ENCODE measurements at regions not wholly inside any gene's neighbourhood (a gene's known extent, or its start where the extent isn't known, plus 50 kb on each side); places are given as distances from the start of the nearest gene placed in this dataset.

DNA sequence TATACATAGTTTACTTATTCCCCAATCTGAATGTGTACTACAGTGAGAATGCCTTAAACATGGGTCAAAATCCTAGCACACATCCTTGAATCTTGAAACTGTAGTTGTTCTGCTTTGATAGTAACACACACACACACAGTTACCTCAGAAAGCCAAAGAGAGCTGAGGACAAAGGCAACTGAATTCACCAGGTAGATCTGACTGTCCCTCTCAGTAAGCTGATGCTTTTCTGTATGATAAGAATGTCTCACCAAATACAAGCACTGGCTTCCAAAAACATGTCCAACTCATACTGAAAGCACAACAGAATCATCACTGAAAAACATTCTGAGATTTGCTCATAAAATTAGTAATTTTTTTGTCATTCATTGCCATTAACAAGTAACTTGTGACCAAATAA, 104.3 kb upstream of the DYNLRB2 start:
- Histone ChIP-seq H3K4me1 (ENCODE audit: control insufficient read depth, insufficient read depth, low read length) (no peaks in the 10 kb centered on the region), H3K27me3 (ENCODE audit: control insufficient read depth, insufficient read depth, low read length) (no peaks in the 10 kb centered on the region), H3K9me3 (ENCODE audit: control insufficient read depth, insufficient read depth, low read depth, low read length) (no peaks in the 10 kb centered on the region), H3K36me3 (ENCODE audit: control insufficient read depth, insufficient read depth, low read length) (no peaks in the 10 kb centered on the region), H3K4me3 (ENCODE audit: low read depth in 2 of 2, low read length in 2 of 2) (no peak overlapping the region), H3K27ac (ENCODE audit: low read length) (no peak overlapping the region)
- no peak for DNase-seq (ENCODE audit: low read depth, low spot score)
- BruUV-seq (replicated peaks), result no TSS peak
- in situ Hi-C loops (cut with HindIII; ENCODE audit: low pct_unique_long_range_greater_than_20kb, low sequenced_read_pairs) (no loop called here), intact Hi-C loops (cut with micrococcal nuclease; ENCODE audit: unreplicated experiment) (no loop called here)
- ChIA-PET CTCF (no interaction called here), POLR2A (no interaction called here)
- TF ChIP-seq, protein P1, sequence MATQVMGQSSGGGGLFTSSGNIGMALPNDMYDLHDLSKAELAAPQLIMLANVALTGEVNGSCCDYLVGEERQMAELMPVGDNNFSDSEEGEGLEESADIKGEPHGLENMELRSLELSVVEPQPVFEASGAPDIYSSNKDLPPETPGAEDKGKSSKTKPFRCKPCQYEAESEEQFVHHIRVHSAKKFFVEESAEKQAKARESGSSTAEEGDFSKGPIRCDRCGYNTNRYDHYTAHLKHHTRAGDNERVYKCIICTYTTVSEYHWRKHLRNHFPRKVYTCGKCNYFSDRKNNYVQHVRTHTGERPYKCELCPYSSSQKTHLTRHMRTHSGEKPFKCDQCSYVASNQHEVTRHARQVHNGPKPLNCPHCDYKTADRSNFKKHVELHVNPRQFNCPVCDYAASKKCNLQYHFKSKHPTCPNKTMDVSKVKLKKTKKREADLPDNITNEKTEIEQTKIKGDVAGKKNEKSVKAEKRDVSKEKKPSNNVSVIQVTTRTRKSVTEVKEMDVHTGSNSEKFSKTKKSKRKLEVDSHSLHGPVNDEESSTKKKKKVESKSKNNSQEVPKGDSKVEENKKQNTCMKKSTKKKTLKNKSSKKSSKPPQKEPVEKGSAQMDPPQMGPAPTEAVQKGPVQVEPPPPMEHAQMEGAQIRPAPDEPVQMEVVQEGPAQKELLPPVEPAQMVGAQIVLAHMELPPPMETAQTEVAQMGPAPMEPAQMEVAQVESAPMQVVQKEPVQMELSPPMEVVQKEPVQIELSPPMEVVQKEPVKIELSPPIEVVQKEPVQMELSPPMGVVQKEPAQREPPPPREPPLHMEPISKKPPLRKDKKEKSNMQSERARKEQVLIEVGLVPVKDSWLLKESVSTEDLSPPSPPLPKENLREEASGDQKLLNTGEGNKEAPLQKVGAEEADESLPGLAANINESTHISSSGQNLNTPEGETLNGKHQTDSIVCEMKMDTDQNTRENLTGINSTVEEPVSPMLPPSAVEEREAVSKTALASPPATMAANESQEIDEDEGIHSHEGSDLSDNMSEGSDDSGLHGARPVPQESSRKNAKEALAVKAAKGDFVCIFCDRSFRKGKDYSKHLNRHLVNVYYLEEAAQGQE (IDR thresholded peaks at IDR 0.05; ENCODE audit: insufficient read depth in 1 of 2, low read depth in 2 of 2, low read length in 1 of 2), result no peak
- TF ChIP-seq SIN3A (IDR thresholded peaks at IDR 0.05; ENCODE audit: borderline replicate concordance, insufficient read depth, low read depth, low read length), result no peak
- TF ChIP-seq, protein P2, sequence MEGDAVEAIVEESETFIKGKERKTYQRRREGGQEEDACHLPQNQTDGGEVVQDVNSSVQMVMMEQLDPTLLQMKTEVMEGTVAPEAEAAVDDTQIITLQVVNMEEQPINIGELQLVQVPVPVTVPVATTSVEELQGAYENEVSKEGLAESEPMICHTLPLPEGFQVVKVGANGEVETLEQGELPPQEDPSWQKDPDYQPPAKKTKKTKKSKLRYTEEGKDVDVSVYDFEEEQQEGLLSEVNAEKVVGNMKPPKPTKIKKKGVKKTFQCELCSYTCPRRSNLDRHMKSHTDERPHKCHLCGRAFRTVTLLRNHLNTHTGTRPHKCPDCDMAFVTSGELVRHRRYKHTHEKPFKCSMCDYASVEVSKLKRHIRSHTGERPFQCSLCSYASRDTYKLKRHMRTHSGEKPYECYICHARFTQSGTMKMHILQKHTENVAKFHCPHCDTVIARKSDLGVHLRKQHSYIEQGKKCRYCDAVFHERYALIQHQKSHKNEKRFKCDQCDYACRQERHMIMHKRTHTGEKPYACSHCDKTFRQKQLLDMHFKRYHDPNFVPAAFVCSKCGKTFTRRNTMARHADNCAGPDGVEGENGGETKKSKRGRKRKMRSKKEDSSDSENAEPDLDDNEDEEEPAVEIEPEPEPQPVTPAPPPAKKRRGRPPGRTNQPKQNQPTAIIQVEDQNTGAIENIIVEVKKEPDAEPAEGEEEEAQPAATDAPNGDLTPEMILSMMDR (IDR thresholded peaks at IDR 0.05), result no peak
- TF ChIP-seq POLR2AphosphoS5 (IDR thresholded peaks at IDR 0.05; ENCODE audit: low read depth, low read length), result no peak
- TF ChIP-seq TCF7L2 (IDR thresholded peaks at IDR 0.05; ENCODE audit: low read depth, low read length), result no peak
- ATAC-seq, result no peak

DNA sequence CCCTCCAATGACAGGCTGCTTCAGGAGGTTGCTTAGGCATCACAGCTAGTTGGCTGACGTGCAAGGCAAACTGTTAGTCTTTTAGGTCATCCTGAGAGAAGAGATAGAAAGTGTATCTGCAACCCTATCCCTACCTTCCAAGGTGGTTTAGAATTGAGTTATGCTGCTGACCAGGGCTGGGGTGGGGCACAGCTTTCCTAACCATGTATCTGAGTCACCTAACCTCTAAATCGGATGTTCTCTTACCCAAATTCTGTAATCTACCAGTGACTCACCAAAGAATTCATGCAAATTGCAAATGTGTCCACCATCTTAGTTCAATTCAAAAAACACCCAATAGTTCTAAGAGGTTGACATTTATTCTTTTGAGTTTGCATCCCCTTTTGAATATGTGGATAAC, 107.2 kb upstream of the DYNLRB2 start:
- TF ChIP-seq, protein P2 (IDR thresholded peaks at IDR 0.05), result no peak
- no peak for TF ChIP-seq SIN3A (IDR thresholded peaks at IDR 0.05; ENCODE audit: borderline replicate concordance, insufficient read depth, low read depth, low read length)
- ChIA-PET CTCF (no interaction called here), POLR2A (no interaction called here)
- Histone ChIP-seq H3K9me3 (ENCODE audit: control insufficient read depth, insufficient read depth, low read depth, low read length) (no peaks in the 10 kb centered on the region), H3K27me3 (ENCODE audit: control insufficient read depth, insufficient read depth, low read length) (no peaks in the 10 kb centered on the region; the same call in 1 of the 2 replicates), H3K27ac (ENCODE audit: low read length) (no peak overlapping the region), H3K4me3 (ENCODE audit: low read depth in 2 of 2, low read length in 2 of 2) (no peak overlapping the region), H3K4me1 (ENCODE audit: control insufficient read depth, insufficient read depth, low read length) (no peaks in the 10 kb centered on the region), H3K36me3 (ENCODE audit: control insufficient read depth, insufficient read depth, low read length) (no peaks in the 10 kb centered on the region)
- intact Hi-C loops (cut with micrococcal nuclease; ENCODE audit: unreplicated experiment) (no loop called here), in situ Hi-C loops (cut with HindIII; ENCODE audit: low pct_unique_long_range_greater_than_20kb, low sequenced_read_pairs) (no loop called here)
- ATAC-seq, result no peak
- BruUV-seq (replicated peaks), result no TSS peak
- DNase-seq (ENCODE audit: low read depth, low spot score), result no peak

DNA sequence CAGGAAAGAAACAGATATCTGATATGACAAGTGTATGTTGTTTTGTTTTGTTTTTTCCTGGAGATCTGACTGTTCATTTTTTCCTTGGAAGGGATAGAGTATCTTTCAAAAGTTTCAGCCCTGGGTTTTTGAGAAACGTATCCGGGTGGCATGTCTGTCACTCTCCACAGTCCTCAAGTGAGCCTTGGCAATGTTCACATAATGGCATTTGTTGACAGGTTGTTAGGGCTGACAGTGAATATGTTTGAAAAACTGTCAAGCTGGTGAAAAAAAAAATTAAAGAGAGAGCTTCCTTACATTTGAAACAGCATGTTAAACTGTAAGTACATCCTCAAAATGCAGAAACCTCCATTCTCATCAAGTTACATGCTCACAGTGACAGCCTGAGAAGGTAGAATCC, 113.0 kb upstream of the DYNLRB2 start:
- H3K36me3 ChIP-seq (ENCODE audit: control insufficient read depth, insufficient read depth, low read length), result no peaks in the 10 kb centered on the region
- intact Hi-C loops (cut with micrococcal nuclease; ENCODE audit: unreplicated experiment) (no loop called here), in situ Hi-C loops (cut with HindIII; ENCODE audit: low pct_unique_long_range_greater_than_20kb, low sequenced_read_pairs) (no loop called here)
- ChIA-PET POLR2A (no interaction called here), CTCF (no interaction called here)
- no peaks in the 10 kb centered on the region for H3K4me1 ChIP-seq (ENCODE audit: control insufficient read depth, insufficient read depth, low read length)
- DNase-seq (ENCODE audit: low read depth, low spot score), result no peak
- TF ChIP-seq, protein P2 (IDR thresholded peaks at IDR 0.05), result no peak
- no peak for TF ChIP-seq SIN3A (IDR thresholded peaks at IDR 0.05; ENCODE audit: borderline replicate concordance, insufficient read depth, low read depth, low read length)
- TF ChIP-seq POLR2AphosphoS5 (IDR thresholded peaks at IDR 0.05; ENCODE audit: low read depth, low read length), result no peak
- TF ChIP-seq, protein P1 (IDR thresholded peaks at IDR 0.05; ENCODE audit: insufficient read depth in 1 of 2, low read depth in 2 of 2, low read length in 1 of 2), result no peak
- no peak for TF ChIP-seq TCF7L2 (IDR thresholded peaks at IDR 0.05; ENCODE audit: low read depth, low read length)
- H3K9me3 ChIP-seq (ENCODE audit: control insufficient read depth, insufficient read depth, low read depth, low read length), result no peaks in the 10 kb centered on the region
- no peak for ATAC-seq
- H3K27ac ChIP-seq (ENCODE audit: low read length), result no peak overlapping the region
- no peaks in the 10 kb centered on the region; the same call in 1 of the 2 replicates for H3K27me3 ChIP-seq (ENCODE audit: control insufficient read depth, insufficient read depth, low read length)
- no peak overlapping the region for H3K4me3 ChIP-seq (ENCODE audit: low read depth in 2 of 2, low read length in 2 of 2)
- BruUV-seq (replicated peaks), result no TSS peak
